Kasumi-1 (cell line): ENCODE measurements at regions not wholly inside any gene's neighbourhood (a gene's known extent, or its start where the extent isn't known, plus 50 kb on each side); places are given as distances from the start of the nearest gene placed in this dataset.

ENCODE experiments used
- DNase-seq, 2 experiments: peaks; one replicate each; lab custom pipeline; 2025; lab: John Stamatoyannopoulos, UW

DNA sequence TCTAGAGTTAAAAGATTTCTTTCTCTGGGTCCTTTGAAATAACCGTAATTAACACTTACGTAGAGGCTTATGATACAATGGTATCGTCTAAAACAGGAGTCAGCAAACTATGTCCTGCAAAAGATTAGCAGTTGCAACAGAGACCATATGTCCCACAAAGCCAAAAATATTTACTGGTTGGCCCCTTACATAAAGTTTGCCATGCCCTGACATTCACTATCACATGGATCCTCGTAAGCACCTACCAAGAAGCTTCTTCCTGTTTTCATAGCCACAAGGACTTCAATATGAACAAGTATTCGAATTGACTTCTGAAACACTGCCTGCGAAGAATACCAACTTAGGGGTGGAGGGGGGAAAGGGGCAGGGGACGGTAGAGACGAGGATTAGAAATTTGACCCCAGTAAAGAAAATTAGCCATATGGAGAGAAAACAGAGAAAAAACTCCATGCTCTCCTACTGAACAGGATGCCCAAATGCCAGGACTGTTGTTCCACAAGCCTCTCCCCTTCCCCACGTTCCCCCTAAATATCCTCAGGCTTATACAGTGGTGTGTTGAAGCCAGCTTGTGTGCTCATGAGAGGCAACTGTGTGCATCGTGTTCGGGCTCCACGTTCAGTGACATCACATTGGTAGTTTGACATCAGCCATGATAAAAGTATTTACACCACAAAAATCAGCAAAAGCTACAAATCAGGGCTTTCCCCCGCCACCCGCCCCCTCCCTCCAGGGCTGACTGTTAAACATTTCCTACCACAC lies 144.1 kb upstream of the HES1 start:
- DNase-seq: peak in 1 of 2 experiments; percentile 7

DNA sequence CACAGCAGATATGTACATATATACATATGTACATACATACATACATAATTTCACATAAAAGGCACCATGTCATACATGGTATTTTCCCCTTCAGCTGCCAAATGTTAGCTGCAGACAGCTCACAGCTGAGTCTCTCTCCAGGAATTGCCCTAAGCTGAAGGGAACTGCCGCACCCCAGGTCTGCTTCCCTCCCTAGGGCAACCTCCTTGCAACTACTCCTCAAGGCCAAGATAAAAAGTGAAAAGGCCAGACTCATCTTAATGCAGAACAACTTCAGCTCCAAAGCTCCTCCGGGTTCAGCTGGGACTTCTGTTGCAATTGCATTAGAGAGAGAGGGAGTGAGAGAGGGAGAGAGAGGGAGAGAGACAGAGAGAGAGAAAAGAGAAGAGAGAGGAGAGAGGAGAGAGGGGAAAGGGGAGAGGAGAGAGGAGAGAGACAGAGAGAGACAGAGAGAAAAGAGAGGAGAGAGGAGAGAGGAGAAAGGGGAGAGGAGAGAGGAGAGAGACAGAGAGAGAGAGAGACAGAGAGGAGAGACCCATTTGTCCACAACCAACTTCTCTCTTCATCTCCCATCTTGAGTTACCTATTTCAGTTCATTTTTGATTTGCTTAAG lies 143.4 kb upstream of the HES1 start:
- DNase-seq: no peak

DNA sequence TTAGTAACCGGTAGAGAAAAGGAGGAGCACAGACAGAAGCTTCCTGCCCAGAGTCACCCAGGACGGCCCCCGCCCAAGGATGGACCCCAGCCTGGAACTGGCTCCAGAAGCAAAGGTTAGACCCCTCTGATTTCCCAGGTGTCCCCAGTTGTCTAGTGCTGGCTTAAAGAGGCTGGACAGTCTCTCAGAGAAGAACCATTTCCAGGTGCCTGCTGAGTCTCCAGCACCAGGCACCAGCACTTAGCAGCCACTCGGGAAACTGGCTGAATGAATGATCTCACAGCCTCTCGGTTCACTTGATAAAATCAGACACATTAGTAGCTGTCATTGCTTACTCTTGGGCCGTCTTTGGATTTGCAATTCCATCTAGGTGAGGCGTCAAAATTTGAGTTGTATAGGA lies 139.7 kb upstream of the HES1 start:
- DNase-seq: no peak

DNA sequence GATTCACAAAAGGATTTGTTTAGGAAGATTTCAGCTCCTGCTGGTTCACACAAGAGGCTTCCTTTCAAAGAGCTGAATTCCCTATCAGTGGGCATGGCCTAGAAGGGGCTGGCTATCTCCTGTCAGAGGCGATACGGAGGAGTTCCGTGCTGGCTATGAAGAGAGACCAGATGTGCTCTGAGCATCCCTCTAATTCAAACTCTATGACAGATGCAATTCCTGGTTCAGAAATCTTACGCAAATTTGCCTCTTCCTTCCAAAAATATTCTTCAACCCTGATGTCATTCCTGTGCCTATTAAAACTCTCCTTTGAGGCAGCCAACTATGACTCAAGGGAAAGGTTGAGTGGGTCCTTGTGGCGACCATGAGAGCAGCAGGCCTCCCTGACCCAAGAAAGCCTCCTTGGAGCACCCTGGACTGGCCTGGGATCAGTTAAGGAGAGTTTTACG lies 139.3 kb upstream of the HES1 start:
- no peak for DNase-seq

DNA sequence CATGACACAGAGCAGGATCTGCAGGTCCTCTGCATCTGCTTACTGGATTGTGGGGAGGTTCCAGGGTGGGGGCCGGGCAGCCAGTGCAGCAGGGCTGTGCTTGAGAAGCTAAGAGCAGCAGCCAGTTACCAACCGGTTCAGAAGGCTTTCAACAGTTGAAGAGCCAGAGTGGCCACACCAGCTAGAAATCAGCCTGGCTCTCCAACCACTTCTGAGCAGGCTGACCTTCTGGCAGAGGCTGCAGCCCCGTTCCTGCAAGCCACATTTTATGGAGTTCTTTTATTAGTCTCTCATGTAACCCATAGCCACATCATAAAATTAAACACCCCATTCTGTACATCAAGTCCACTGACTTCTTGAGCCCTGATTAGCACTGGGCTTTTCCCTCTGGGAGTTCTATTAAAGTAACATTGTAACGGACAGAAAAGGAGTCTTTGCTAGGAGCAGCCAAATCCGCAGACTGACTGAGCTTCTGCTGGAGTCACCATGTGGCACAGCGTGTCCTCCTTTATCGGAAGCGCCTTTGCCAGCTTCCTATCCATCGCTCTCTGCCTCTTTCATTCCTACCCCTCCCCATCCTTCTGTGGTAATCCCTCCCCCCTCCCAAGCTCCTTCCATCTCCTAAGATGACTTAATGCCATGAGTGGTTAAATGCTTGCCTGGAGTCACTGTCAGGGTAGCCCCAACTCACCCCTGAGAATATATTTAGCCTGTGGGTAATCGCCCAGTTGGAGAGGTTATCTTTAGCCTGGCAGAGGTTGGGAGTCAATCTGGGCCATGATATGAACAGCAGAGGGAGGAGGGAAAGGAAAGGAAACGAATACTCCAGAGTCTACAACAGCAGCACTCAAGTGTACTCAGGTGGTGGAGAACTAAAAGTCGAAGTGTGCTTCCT lies 138.5 kb upstream of the HES1 start:
- no peak for DNase-seq

DNA sequence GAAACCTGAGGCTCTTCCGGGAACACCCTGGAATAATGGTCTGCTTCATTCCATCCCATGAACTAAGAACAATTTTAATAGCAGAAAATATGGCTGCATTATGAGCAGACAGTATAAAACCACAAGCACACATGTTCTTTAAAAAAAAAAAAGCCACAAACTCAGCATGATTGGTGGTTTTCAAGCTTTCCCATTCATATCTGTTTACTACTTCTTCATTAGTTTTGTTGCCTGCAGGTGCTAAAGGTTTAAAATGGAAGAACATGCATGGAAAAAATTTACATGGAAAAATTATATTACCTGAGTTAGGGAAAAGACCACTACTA lies 137.9 kb upstream of the HES1 start:
- peak in 1 of 2 experiments; percentile 1 for DNase-seq

DNA sequence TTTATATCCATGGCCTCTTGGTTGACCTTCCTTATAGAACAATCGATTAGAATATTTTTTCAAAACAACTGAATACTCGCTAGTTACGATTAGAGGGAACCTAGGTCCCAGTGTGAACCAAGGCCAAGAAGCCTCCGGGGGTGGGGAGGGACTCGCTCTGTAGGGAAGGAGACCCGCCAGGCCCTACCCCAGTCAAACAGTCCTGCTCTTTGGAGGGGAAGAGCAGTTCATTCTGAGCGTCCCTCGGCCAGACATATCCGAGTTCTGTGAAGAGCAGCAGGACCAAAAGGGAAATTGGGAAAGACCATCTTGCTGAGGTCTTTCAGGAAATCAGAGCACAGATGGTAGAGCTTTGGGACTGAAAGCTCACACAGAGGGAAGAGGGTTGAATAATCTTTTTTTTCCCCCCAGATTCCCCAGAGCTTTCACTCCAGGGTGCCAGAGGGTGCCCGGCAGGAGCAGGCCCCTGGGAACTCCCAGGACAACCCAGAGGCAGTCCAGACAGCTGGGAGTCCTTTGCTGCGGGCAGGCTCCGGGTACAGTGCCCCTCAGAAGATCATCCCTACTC lies 137.2 kb upstream of the HES1 start:
- peak; percentile 67 to 82 for DNase-seq

DNA sequence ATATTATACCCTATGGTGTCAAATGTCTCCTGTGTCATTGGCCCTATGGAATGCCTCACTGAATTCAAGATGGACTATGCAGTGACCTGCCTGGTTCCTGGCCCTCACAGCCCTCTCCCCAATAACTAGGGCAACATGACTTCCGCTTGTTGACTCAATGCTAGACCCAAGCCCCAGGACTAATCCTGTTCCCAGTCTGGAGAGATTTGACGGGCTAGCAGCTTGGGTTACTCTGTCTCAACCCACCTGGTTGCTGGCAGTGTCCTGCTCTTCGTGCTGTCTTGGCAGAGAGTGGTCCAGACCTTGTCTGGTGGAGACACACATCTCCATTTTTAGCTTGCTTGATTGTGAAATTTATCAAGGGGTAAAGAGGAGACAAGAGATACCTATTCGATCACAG lies 135.8 kb upstream of the HES1 start:
- no peak for DNase-seq

DNA sequence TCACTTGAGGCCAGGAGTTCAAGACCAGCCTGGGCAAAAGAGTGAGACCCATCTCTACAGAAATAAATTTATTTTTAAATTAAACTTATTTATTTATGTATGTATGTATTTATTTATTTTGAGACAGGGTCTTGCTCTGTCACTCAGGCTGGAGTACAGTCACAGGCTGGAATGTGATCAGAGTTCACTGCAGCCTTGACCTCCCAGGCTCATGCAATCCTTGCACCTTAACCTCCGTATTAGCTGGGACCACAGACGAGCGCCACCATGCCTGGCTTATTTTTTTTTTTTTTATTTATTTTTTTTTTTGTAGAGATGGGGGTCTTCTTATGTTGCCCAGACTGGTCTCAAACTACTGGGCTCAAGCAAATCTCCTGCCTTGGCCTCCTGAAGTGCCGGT lies 135.2 kb upstream of the HES1 start:
- no peak for DNase-seq

DNA sequence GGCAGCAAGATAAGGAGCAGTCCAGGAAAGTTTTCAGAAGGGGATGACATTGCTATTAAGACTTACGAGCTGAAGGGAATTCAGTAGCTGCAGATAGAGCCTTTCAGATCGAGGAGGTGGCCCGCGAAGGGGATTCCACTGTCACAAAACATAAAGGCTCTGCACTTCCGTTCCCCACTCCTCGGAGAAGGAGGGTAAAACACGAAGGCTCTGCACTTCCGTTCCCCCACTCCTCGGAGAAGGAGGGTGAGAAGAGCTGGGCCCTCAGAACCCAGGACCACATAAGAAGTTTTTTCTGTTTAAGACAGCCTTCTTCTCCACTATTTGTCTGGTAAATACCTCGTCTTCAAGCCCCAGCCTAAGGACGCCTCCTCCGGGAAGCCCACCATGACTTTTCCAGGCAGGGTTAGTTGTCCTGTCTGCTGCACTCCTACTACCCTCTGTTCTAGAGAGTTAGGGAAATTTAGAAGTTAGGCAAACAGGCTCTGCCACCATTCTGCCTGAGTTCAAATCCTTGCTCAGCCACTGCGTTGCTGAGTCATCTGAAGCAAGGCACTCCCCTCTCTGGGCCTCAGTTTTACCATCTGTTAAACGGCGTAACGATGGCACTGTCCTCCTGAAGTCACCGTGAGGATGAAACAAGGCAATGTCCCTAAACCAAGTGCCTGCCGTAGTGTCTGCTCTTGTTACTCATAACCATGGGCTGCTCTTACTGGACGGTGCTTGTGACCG lies 134.1 kb upstream of the HES1 start:
- no peak for DNase-seq

DNA sequence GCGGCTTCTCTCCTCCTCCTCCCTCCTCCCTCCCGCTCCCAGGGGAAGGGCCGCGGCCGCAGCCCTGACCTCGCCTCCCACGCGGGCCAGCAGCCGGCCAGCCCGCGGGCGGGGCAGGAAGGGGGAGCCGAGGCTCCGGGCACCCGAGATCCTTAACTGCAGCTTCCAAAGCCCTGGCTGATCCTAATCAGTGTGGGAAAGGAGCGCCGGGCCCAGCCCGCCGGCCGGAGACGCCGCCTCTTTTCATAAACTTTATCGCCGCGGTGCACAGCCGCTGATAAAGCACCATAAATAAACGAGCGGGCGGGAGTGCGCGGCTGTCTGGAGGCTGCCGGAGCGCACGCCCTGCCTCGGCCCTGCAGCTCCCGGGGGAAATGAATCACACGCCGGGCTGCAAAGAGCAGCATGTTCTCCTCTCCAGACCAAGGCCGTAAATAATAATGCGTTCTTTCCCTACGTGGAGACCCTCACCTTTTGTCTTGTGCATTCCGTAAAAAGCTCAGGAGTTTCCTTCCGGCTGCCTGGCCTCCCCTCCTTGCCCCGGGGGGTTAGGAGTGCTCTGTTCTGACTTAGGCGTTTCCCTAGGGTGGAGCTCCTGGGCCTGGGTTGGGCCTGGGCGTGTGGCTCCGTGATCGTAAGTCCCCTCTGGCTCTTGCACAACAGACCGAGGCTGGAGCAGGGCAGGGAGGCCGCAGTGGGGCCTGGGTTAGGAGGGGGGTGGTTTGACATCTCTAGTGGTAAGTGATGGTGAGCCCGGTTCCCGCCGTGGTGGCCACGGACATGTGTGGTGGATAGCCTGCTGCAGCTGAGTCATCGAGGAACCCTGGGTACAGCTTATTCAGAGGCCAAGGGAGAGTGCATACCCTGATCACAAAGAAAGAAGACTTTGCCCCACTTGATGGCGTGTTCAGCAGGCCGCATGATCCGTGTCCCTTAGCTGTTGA lies 132.6 kb upstream of the HES1 start:
- peak; percentile 66 to 79 for DNase-seq

DNA sequence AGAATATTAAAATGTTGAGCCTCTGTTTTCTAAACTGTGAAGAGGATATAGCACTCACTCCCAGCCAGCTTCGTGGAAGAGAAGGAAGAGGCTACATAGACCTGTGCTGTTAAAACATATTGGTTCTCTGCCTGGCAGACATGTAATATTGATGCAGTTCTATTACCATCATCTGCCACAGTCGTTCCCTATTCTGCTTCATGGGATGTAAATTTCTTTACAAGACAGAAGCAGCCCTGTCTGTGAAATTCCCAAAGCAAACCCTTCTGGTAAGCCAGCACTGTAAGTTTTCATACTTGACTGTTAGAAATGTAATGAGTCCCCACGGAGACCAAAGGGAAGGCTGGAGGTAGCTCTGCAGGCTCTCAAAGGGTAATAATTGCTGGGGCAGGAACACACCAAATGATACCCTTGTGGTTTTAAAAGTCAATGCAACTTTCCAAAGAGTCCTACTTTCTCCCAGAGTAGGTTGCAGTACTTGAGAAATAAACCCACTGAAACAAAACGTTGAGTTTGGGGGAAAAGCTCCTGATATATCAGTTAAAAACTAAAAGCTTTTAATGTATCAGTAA lies 129.9 kb upstream of the HES1 start:
- DNase-seq: peak in 1 of 2 experiments; percentile 9

DNA sequence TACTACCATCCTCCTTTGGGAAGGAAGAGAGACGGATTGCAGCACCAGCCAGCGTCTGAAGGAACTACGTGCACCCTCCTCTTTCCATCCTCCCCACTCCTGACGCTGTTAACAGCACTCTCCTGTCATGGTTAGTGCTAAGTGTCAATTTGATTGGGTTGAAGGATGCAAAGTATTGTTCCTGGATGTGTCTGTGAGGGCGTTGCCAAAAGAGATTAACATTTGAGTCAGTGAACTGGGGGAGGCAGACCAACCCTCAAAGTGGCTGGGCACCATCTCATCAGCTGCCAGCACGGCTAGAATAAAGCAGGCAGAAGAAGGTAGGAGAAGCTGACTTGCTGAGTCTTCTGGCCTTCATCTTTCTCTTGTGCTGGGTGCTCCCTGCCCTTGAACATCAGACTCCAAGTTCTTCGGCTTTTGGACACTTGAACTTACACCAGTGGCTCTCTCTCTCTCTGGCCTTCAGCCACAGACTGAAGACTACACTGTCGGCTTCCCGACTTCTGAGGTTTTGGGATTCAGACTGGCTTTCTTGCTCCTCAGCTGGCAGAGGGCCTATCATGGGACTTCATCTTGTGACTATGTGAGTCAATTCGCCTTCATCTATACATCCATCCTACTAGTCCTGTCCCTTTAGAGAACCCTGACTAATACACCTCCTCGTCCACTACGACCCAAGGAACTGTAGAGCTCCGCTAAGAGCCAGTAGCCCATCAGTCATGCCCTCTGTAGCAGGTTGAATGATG lies 128.2 kb upstream of the HES1 start:
- DNase-seq: no peak

DNA sequence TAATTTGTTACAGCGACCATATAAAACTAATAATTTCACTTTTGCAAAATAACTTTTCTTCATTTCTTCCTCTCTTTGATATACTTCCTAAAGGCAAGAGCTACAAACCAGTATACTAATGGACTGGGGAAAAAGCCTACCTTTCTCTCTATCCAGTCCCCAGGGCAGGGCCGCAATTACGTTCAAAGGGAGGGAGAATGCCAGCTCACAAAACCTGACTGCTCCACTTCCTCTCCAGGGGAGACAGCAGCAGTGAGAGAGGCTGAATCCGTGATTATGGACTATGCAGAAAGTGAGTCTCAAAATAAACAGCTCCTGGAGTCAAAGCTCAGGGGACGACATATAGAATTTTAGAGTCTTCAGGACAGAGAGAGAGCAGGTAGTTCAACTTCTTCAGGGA lies 126.9 kb upstream of the HES1 start:
- no peak for DNase-seq

DNA sequence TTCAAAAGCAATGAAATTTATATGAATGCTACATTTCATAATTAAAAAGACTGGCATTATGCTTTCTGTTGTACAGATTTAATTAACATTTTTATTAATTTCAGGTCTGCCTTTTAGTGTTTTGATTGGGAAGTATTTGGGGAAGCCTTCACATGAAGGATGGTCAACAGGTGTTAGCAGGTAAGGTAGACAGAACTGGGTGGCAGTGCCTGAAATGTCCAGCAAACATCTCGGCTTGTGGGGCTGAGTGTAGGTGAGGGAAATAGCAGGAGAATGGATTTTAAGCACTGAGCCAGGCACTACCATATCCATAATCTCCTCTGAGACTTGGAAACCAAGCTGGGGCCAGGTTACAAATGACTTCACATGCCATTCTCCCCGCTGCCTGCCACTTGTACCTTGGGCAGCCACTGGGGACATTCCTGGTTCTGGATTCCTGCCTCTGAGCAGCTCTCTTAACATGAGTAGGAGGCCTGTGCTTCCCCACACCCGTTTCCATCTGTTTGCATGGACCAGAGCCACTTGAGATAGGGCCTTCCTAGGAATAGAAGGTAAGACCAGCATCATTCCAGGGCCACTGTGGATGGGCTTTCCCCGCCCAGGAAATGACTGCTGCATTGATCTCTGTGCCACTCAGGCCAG lies 125.9 kb upstream of the HES1 start:
- DNase-seq: no peak

DNA sequence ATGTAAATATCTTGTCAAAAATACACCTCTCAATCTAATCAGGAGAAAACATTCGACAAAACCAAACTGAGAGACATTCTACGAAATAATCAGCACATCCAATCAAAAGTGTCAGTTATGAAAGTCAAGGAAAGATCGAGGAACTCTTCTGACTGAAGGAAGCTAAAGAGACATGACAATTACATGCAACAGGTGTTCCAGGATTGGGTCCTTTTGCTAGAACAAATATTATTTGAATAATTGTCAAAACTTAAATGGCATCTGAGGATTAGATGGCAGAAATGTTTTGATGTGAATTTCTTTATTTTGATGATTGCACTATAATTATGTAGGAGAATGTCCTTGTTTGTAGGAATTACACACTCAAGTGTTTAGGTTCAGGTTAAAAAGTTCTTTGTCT lies 124.1 kb upstream of the HES1 start:
- no peak for DNase-seq

DNA sequence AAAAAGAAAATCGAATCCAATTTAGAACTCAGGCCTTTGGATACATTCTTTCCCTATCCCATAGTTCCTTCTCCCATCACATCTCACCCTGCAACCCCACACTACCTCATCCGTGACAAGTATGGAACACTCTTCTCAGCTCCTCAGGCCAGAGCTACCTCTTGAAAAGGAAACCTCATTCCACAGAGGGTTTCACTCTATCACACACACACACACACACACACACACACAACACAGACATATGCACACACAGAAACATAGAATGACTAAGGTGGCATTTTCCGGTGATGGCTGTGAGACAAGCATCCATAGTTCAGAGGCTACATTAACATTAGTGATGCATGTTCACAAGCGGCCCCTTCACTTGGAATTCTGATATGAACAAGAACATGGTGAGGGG lies 122.0 kb upstream of the HES1 start:
- no peak for DNase-seq

DNA sequence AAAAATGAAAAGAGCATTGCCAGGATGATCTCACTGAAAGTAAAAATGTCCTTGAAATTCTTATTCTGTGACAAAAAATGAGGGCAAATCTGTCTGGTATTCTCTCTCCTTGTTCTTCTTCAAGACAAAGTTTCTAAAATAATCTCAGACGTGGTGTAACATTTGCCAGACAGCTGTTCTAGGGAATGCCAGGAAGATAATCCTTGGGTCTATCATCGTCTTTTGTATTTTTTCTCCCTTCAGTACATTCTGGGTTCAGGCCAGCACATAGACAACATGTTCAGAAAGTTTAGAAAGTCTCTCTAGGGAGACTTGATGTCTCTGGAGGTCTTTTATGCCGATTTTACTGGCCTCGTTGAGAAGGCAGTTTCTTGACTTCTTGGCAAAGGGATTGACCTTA lies 121.2 kb upstream of the HES1 start:
- no peak for DNase-seq
